Breast epithelium (tissue), 3 donors: ENCODE measurements at regions not wholly inside any gene's neighbourhood (a gene's known extent, or its start where the extent isn't known, plus 50 kb on each side); places are given as distances from the start of the nearest gene placed in this dataset.

ENCODE experiments used
- POLR2A ChIP-seq: fragments of 450-650 bp; IDR thresholded peaks from one replicate; pipeline ENCODE4 v1.6.1; 2016; ENCODE audit warnings: antibody characterized with exemption, mild to moderate bottlenecking, moderate library complexity
- POLR2AphosphoS5 ChIP-seq, 3 donors: sonication (generic); formaldehyde crosslinking; IDR thresholded peaks; one replicate each; pipeline ENCODE4 v1.6.1; 2017; ENCODE audit warnings: antibody characterized with exemption in 3 of 3

DNA sequence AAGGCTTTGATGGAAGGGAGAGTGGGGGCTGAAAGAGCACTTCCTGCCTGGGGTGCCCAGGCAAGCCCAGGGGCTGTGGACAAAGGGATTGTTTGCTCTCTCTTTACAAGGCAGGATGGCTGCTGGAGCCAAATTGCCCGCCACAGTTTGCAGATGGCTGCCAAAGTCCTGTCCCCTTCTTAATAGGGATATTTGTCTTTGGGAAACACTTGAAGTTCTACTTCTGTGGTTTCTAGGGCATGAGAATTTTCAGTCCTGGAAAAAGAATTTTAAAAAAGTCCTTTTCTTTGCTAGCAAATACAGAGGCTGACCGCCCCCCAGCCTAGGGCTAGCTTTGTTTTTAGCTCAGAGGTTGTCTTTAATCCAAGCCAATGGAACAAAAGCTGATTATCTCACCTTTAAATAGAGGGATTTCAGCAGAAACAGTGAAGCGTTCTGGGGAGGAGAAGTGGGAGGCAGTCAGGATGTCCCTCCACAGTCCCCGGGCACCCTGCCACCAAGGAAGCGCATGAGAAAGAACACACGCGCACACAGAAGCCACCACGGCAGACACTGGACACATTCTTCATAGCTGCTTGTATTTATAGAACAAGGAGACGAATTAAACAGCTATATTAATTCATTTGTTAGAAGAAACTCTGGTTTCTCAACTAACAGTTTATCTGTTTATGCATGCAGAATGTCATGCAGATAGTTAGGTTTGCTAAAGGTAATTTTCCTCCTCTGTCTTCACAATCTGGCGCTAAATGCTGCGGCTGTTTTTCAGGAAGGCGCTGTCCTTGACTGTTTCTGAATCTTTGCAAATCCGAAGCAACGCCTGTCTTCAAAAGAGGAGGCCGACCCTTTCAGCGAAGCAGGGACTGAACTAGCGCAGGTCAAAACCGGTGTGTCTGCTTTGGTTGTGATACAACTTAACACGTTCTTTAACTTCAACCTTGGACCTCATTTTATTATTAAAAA is 736.9 kb downstream of the QKI start:
- TF ChIP-seq POLR2A = no peak
- TF ChIP-seq POLR2AphosphoS5 (IDR thresholded peaks at IDR 0.05) = no peak
